GM23248 (cell line): ENCODE measurements at regions not wholly inside any gene's neighbourhood (a gene's known extent, or its start where the extent isn't known, plus 50 kb on each side); places are given as distances from the start of the nearest gene placed in this dataset.

Source experiments
- EZH2 ChIP-seq: fragments of 200-600 bp; sonication (generic); IDR thresholded peaks from 2 replicates; pipeline ENCODE4 v1.6.1; 2018; ENCODE audit warnings: antibody characterized with exemption, mild to moderate bottlenecking; ENCODE audit not compliant: insufficient read depth, poor library complexity, severe bottlenecking
- EZH2phosphoT487 ChIP-seq: fragments of 200-600 bp; sonication (generic); IDR thresholded peaks from 2 replicates; pipeline ENCODE4 v1.6.1; 2018; ENCODE audit warnings: antibody characterized with exemption, moderate library complexity, mild to moderate bottlenecking, low read depth; ENCODE audit not compliant: insufficient read depth

- TF ChIP-seq EZH2, result no peak
- no peak for TF ChIP-seq EZH2phosphoT487
These were observed 479.6 kb upstream of the POM121L12 start for GRCh38 chr7:52555805-52556204.
